NCI-H82 treated with DMSO at 0.1 percent for 48 hours (cell line): ENCODE measurements at regions not wholly inside any gene's neighbourhood (a gene's known extent, or its start where the extent isn't known, plus 50 kb on each side); places are given as distances from the start of the nearest gene placed in this dataset.
A peak's percentile ranks its signal among the peaks of the same experiment; 100 is the strongest.

ENCODE experiments used
- DNase-seq: peaks from one replicate; lab custom pipeline; 2025; ENCODE audit not compliant: unreplicated experiment; lab: John Stamatoyannopoulos, UW

DNA sequence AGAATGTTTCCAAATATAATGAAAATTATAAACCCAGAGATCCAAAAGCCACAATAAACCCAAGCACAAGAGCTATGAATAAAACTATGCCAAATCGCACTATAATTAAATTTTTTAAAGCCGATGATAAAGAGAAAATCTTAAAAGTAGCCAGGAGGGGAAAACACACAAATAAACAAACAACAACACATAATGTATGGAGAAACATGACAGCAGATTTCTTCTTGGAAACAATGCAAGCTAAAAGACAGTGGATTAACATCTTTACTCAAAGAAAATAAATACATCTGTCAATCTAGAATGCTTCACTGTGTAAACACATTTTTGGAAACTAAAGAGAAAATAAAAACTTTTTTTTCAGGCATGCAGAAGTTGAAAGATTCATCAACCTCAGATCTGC, 53.0 kb upstream of the SMOX start:
- DNase-seq = no peak

DNA sequence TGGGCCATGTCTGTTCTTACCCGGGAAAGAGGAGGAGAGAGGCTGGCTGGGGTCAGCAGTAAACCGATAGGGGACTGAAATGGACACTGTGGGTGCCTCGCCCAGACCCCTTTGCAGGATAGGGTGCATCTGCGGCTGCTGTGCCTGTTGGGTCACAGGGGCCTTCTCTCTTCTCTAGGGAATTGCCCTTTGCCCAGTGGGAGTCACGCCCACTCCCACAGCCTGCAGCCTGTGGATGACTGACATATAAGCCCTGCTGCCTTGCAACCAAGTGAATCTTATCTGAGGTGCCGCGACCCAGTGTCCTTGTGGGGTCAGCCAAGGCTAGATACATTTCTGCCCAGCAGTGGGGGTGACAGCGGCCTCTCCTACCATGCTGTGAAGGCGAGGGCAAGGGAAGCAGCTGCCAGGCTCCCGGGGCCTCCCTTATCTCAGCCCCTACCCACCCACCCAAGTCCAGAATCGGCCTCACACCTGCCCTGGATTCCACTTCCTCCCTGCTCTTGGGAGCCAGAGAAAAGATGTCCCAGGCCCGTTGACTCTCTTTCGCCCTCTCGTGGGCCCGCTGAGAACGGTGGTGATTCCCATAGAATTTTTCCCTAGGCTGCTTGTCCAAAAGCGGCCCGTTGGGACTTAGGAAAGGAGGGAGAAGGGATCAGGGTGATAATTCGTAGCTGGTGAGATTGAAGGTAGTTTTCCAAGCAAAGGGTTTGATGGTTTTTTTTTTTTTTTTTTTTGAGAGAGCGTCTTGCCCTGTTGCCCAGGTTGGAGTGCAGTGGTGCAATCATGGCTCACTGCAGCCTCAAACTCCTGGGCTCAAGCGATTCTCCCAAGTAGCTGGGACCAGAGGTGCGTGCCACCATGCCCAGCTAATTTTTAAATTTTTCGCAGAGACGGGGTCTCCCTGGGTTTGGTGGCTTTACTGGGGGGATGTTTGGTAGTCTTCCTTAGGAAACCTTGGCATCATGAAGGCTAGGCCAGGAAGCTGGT, 56.8 kb upstream of the SMOX start:
- DNase-seq = peak; percentile 40

DNA sequence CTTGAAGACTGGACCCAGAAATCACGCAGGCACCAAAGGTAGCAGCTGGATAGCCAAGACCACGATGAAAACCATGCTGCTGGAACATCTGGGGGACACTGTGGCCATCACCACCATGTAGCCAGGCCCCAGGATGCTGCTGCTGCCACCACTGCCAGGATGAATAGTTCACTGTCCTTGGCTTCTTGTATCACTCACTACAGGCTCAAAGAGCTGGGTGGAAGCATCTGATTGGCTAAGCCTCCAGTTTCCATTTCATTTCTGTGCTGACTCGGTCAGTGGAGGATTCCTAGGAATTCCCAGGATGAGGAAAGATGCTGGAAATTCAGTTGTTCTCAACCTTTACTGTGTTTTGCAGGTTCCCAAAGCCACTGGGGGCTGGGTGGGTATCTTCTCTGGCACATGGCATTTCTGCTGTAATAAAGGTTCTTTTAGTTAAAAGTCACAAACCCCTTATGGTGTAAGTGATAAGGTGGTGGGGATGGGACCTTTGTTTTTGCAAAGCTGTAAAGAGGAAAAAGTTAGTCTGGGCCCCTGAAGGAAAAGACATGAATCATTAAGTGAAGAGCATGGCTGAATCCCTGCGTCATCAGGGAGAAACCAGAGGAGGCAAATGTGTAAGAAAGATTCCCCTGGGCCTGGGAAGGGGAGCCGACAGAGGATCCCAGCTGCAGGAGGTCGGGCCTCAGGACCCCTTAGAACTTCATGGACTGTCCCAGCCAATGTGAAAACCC, 57.7 kb upstream of the SMOX start:
- DNase-seq = no peak

DNA sequence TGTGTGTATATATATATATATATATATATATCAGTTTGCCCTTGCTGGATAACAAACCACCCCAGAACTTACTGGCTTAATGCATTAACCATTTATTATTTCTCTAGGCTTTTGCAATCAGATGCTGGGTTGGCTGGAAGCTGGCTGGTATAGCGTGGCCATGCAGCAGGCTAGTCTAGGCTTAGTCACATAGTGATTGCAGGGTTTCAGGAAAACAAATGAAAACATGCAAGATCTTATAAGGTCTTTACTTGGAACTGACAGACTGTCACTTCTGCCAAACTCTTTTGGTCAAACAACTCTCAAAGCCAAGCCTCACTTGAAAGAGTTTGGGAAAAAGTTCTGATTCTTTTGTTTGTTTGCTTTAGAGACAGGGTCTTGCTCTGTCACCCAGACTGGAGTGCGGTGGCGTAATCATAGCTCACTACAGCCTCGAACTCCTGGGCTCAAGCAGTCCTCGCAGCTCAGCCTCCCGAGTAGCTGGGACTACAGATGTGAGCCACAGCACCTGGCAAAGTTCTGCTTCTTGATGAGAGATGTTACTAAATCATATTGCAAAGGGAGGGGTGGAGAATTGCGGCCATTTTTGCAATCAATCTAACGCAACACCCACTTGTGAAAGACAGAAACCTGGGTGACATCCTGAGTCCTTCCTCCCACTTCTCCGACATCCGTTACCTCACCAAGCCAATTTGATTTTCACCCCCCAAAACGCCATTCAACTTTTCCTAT, 58.7 kb upstream of the SMOX start:
- DNase-seq = no peak

DNA sequence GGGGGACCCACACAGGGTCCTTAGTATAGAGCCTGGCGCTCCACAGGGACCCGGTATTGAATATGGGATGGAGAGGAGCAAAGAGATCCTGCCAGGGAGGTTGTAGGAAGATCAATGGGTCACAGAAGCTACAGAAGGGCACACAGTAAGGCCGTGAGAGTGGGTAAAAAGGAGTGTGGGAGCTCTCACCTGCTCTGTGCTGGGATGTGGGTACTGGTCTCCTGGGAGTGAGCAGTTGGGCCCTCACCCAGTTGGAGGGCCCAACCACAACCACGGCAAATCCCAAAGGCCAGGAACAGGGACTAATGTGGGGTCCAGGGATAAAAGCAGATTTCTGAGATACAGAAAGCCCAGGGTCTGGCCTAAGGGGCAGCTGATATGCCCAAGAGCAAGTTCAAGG, 59.9 kb upstream of the SMOX start:
- DNase-seq = no peak

DNA sequence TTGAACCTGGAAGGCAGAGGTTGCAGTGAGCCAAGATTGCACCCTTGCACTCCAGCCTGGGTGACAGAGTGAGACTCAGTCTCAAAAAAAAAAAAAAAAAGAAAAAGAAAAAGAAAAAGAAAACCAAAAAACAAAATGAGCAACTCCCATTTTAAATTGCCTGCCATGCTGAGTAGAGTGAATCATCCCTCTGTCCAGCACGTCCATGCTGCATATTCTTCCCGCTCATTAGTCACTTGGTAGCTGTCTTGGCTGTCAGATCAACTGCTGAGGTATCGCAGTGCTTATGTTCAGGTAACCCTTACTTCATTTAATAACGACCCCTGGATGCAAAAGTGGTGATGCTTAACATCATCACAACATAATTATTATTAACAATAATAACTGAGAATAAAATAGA, 60.7 kb upstream of the SMOX start:
- no peak for DNase-seq

DNA sequence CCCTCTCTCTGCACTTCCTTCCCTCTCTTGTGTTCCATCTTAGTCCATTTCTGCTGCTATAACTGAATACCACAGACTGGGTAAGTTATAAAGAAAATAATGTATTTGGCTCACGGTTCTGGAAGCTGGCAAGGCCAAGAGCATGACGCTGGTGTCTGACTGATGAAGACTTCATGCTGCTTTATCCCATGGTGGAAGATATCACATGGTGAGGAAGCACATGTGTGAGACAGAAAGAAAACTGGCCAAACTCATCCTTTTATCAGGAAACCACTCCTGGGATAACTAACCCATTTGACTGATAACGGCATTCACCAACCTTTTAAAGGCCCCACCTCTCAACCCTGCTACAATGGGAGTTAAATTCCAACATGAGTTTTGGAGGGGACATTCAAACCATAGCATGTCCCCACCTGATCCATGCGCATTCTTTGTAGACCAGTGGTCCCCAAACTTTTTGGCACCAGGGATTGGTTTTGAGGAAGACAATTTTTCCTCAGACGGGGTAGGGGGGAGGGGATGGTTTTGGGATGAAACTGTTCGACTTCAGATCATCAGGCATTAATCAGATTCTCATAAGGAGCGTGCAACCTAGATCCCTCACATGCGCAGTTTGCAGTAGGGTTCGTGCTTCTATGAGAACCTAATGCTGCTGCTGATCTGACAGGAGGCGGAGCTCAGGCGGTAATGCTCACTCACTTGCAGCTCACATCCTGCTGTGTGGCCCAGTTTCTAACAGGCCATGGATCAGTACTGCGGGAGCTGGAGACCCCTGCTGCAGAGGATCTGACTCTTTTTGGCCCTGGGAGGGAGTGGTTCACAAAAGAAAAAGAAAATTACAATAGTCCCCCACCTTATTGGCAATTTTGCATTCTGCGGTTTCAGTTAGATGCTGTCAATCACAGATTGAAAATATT, 61.6 kb upstream of the SMOX start:
- DNase-seq = no peak

DNA sequence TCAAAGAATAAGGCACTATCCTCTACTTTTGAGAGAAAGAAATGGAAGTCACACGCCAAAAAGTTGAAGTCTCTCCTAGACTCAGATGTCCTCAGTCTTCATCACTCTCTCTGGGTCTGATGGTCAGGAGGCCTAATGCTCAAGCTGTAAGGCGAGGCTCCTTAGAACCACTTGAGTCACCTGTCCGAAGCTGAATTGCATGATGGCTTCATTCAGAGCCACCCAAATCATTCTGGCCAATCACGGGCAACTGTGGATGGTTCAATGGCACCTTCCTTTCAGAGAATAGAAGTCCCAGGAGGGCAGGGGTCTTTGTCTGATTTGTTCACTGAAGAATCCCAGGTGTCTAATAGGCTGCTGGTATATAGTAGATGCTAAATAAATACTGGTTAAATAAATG, 63.9 kb upstream of the SMOX start:
- DNase-seq = no peak

DNA sequence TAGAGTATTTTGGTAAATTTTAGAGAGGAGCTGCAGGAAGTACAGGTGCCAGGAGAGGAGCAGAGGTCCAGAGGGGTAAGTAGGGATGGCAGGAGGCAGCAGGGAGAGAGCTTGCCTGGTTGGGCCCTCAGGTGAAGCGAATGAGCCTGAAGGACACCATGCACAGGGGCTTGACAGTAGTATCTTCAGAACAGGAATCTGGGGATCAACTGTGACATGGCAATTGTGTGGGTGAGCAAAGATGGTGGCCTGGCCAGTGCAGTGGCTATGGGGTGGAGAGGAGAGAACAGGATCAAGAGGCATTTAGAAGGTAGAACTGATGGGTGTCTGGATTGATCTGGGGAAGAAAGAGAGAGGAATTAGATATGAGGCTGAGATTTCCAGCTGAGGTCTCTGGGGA, 64.5 kb upstream of the SMOX start:
- no peak for DNase-seq

DNA sequence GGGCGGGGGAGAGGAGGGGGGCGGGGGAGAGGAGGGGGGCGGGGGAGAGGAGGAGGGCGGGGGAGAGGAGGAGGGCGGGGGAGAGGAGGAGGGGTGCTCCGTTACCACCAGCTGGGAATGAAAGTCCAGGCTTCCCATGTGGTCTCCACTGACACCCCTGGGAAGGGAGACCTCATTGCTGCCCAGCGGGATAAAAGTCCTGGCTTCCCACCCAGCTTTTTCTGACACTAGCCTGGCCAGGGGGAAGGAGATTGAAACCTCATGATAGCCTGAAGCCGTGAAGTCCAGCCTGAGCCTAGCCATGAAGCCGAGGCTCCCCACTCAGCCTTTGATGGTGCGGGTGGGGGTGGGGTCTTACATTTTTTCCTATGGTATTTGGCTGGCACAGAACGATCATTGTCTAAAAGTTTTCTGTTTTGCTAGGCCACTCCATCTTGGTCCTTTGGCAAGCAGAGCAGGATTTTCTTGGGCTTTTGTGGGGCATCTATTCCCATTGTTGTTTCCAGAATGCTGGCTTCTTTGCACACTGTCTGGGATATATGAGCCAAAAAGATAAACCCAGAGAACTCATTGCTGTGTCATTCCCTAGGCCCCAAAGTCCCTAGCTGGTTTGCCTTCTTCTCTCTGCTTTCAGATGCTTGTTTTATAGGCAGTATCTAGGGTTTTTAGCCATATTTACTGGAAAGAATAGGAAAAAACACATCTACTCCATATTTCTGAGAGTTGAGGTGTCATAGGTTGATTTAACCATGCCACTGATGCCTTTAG, 65.3 kb upstream of the SMOX start:
- DNase-seq = no peak

DNA sequence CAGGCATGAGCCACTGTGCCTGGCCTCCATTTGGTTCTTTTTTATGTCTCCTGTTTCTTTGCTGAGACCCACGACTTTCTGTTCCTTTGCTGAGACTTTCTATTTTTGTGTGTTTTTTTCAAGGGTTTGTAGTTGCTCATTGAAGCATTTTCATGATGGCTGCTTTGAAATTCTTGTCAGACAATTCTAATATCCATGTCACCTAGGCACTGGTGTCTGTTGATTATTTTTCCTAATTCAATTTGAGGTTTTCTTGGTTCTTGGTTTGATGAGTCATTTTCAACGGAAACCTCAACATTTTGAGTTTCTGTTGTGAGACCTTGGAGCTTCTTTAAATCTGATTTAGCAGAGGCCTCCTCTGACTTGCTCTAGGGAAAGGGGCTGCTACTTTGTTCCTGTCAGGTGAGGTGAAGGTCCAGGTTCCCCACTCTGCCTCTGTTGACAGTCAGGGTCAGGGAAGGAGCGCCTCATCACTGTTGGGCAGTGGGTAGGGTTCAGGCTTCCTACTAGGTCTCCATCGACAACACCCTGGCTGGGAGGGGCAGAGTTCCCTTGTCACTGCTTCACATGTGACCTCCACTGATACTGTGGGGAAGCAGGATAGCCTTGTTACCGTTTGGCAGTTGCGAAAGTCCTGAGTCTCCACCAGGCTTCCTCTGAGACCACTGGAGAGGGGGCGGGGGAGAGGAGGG, 66.1 kb upstream of the SMOX start:
- no peak for DNase-seq

DNA sequence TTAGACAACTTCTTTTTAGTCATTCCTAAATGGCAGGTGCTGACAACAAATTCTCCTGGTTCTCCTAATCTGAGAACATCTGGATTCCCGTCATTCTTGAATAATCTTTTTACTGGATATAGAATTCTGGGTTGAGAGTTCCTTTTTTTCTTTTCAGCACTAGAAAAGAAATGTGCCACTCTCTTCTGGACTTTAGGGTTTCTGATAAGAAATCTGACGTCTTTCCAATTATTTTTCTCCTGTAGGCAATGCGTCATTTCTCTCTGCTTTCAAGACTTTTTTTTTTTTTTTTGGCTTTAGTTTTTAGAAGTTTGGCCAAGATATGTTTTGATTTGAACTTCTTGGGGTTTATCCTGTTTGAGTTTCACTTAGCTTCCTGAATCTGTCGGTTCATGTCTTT, 66.1 kb upstream of the RNF24 start:
- DNase-seq = no peak

DNA sequence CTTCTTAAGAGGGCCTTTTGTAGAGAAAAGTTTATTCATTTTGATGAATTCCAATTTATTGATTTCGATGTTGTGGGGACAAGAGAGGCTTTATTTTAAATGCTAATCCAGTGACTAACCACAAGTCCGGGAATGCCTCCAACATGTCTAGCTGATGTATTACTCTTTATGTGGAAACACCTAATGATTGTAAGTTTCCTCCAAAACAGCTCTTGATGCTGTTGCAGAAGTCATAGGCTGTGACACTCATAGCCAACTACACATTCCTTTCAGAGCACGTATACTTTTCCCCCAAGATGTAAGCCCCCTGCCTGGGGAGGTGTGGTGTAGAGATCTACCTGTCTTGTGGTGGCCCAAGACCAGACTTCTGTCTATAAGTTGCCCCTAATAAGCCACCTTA, 61.3 kb upstream of the RNF24 start:
- no peak for DNase-seq

DNA sequence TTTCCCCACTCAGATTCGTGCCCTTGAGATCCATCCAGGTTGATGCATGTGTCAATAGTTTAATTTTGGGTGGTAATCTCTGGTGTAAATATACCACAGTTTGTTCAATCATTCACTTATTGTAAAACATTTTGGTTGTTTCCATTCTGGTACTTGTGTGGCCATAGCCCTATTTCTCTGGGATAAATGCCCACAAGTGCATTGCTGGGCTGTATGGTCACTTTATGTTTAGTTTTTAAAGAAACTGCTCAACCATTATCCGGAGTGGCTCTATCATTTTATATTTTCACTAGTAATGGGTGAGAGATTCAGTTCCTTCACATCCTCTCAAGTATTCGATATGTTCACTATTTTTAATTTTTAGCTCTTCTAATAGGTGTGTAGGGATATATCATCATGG, 60.7 kb upstream of the RNF24 start:
- DNase-seq = no peak

DNA sequence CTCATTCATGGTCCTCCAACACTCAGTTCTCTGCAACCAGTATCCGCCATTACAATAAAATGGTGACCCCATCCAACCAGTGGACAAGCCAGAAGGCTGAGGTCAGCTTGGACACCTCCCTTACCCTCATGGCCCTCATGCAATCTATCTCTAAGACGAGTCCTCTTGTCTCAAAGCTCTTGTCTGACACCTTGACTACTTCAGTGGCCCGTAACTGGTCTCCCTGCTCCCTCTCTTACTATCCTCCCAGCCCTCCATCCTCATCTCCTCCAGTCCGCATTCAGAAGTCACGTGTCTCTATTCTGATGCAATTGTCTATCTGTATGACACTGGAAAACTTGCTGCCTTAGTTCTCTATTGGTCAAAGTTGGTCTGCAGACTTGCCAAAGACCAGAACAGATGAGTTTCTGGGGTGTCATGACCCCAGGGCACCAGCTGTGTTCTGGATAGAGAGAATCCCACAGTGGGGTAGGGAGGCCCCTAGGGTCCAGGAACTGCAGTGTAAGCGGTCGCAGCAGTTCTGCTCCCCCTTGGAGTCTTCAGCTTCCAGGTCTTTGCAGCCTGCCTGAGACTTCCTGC, 59.6 kb upstream of the RNF24 start:
- DNase-seq = no peak

DNA sequence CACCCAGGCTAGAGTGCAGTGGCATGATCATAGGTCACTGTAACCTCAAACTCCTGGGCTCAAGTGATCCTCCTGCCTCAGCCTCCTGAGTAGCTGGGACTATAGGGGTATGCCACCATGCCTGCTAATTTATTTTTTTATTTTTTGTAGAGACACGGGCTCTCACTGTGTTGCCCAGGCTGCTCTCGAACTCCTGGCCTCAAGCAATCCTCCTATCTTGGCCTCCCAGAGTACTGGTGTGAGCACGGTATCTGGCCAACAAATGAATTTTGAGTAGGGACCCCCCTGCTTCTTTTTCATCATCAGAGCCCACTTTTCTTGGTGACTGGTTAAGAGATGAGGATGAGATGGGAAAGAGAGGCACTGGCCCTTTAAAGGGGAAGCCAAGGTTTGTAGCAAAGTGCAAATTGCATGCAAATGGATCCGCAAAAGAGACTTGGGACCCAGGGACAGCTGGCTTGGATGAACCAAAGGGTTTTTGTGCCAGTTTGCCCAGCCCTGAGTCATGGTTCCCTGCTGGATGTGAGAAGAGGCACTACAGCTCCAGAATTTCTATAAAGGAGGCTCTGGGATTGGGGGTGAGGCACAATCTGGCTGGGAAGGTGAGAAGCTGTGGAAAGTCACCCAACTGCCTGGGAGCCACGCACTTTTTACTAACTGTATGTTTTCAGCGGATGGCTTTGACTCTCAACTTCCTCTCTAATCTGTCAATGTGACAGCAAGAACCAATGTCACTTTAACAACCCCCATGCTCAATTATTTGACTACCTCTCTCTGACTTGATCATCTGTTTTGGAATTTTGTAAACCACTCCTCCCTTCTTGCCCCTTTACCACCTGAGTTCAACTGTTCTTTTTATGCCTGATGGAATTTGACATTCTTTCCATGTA, 58.7 kb upstream of the RNF24 start:
- DNase-seq = no peak

DNA sequence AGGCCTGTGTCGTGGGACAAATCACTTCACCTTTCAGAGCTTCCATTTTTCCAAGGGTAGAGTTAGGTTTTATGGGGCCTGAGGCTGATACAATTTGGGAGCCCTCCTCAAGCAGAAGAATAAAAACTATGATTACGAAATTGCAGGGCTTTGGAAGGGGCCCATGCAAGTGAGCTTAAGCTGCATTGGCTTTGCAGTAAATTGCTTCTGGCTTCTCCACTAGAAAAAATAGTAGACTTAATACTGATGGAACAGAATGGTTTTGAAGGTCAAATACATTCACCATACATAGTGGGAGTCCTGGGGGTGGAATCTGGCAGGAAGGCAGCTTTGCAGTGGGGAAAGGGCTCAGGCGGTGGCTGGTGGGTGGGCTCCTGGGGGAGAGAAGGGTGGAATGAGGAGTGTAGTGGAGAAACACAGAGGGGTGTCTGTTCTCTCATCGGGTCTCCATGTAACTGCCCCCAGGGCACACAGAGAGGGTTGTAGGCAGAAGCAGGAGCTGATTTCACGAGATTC, 55.9 kb upstream of the RNF24 start:
- DNase-seq = no peak
